Prostate gland (tissue), 2 donors: ENCODE measurements at regions not wholly inside any gene's neighbourhood (a gene's known extent, or its start where the extent isn't known, plus 50 kb on each side); places are given as distances from the start of the nearest gene placed in this dataset.
"Not testable (repeated sequence)": the region's sequence is repeated elsewhere in the genome, so short reads cannot be mapped to it uniquely, and the experiment has no call there.

Experiments used
- POLR2AphosphoS5 ChIP-seq: sonication (generic); formaldehyde crosslinking; IDR thresholded peaks from one replicate; pipeline ENCODE4 v1.6.1; 2017; ENCODE audit warnings: antibody characterized with exemption
- TF ChIP-seq, protein P1 (sequence below), 4 experiments: fragments of 200-600 bp in 2 of 4; fragments of 450-650 bp in 2 of 4; sonication (generic) in 2 of 4; IDR thresholded peaks; 1 replicate in 3 of 4; 2 replicates in 1 of 4; pipeline ENCODE4 v1.5.1; 2016 to 2019; ENCODE audit warnings: antibody characterized with exemption in 4 of 4, mild to moderate bottlenecking in 2 of 4, moderate library complexity in 2 of 4

DNA sequence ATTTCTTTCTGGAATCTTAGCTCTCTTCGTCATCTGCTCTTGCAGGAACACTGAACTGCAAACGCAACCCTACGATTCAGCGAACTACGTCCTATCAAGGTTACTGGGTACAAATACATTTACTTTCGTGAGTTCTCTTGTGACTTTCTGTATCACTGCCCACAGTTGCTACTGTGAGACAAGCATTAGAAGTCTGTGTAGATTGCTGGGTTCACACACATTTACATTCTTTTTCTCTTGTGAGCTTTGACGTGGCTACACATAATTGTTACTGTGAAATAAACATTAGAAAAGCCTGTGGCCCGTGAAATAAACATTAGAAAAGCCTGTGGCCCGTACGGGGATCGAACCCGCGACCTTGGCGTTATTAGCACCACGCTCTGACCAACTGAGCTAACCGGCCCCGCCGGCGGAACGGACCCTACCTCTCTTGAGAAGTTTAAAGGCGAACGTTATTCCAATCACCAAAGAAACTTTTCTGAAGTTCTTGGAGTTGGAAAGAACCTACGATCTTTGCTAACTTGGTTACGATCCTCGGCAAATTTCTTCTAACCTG, 61.2 kb upstream of the ZNF322 start:
- TF ChIP-seq, protein P1, sequence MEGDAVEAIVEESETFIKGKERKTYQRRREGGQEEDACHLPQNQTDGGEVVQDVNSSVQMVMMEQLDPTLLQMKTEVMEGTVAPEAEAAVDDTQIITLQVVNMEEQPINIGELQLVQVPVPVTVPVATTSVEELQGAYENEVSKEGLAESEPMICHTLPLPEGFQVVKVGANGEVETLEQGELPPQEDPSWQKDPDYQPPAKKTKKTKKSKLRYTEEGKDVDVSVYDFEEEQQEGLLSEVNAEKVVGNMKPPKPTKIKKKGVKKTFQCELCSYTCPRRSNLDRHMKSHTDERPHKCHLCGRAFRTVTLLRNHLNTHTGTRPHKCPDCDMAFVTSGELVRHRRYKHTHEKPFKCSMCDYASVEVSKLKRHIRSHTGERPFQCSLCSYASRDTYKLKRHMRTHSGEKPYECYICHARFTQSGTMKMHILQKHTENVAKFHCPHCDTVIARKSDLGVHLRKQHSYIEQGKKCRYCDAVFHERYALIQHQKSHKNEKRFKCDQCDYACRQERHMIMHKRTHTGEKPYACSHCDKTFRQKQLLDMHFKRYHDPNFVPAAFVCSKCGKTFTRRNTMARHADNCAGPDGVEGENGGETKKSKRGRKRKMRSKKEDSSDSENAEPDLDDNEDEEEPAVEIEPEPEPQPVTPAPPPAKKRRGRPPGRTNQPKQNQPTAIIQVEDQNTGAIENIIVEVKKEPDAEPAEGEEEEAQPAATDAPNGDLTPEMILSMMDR (IDR thresholded peaks at IDR 0.05), result not testable (repeated sequence)
- TF ChIP-seq POLR2AphosphoS5, result not testable (repeated sequence)
